Tibial artery (tissue), 4 donors: ENCODE measurements at regions not wholly inside any gene's neighbourhood (a gene's known extent, or its start where the extent isn't known, plus 50 kb on each side); places are given as distances from the start of the nearest gene placed in this dataset.
"Not testable (repeated sequence)": the region's sequence is repeated elsewhere in the genome, so short reads cannot be mapped to it uniquely, and the experiment has no call there.

Source experiments
- DNase-seq, 2 donors: peaks; one replicate each; pipeline ENCODE4 v3.0.0-alpha.2; 2019
- H3K27ac ChIP-seq, 2 donors: fragments of 200-600 bp; sonication (generic) in 1 of 2; 1 replicate in 1 of 2; 2 replicates in 1 of 2; pipeline ENCODE4 v1.5.1; 2018 to 2019; ENCODE audit warnings: mild to moderate bottlenecking in 1 of 2
- H3K27me3 ChIP-seq, 2 donors: fragments of 200-600 bp; sonication (generic) in 1 of 2; one replicate each; pipeline versions ENCODE4 v1.5.1 to v1.6.0; 2016 to 2019
- H3K36me3 ChIP-seq, 3 donors: fragments of 200-600 bp; sonication (generic) in 2 of 3; one replicate each; pipeline ENCODE4 v1.5.1; 2016 to 2019; ENCODE audit warnings: mild to moderate bottlenecking in 2 of 3
- H3K4me1 ChIP-seq, 4 donors: fragments of 200-600 bp; sonication (generic) in 2 of 4; 1 replicate in 3 of 4; 2 replicates in 1 of 4; pipeline ENCODE4 v1.5.1; 2016 to 2019
- H3K4me3 ChIP-seq, 2 donors: fragments of 200-600 bp; sonication (generic) in 1 of 2; 1 replicate in 1 of 2; 2 replicates in 1 of 2; pipeline ENCODE4 v1.5.1; 2018 to 2019; ENCODE audit warnings: mild to moderate bottlenecking in 2 of 2
- H3K9me3 ChIP-seq, 3 donors: fragments of 200-600 bp; sonication (generic) in 1 of 3; one replicate each; pipeline ENCODE4 v1.5.1; 2016 to 2019
- intact Hi-C: fragments of 100-400 bp; cut with DNase I; formaldehyde crosslinking; loops from one replicate; pipeline ENCODE4 v1.15.0; 2023; ENCODE audit warnings: low total_unique reads
- TF ChIP-seq, protein P1 (sequence below), 2 experiments: fragments of 200-600 bp in 1 of 2; fragments of 450-650 bp in 1 of 2; IDR thresholded peaks; one replicate each; pipeline ENCODE4 v1.5.1; 2017 to 2019; ENCODE audit warnings: antibody characterized with exemption in 2 of 2, mild to moderate bottlenecking in 1 of 2, moderate library complexity in 1 of 2

DNA sequence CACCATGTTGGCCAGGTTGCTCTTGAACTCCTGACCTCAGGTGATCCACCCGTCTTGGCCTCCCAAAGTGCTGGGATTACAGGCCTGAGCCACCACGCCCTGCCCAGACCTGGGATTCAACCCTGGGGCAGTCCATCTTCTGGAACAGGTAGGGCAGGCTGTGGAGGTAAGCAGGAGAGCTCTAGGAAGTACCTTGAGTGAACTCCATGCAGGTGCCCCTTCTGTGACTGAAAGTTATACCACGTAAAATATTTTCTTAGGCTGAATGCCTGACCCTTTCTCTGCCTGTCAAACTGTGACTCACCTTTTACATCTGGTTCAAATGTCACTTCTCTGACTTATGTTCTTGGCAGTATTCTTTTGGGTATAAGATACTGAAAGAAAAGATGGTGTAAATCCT lies 86.7 kb upstream of the ELAC2 start:
- TF ChIP-seq, protein P1, sequence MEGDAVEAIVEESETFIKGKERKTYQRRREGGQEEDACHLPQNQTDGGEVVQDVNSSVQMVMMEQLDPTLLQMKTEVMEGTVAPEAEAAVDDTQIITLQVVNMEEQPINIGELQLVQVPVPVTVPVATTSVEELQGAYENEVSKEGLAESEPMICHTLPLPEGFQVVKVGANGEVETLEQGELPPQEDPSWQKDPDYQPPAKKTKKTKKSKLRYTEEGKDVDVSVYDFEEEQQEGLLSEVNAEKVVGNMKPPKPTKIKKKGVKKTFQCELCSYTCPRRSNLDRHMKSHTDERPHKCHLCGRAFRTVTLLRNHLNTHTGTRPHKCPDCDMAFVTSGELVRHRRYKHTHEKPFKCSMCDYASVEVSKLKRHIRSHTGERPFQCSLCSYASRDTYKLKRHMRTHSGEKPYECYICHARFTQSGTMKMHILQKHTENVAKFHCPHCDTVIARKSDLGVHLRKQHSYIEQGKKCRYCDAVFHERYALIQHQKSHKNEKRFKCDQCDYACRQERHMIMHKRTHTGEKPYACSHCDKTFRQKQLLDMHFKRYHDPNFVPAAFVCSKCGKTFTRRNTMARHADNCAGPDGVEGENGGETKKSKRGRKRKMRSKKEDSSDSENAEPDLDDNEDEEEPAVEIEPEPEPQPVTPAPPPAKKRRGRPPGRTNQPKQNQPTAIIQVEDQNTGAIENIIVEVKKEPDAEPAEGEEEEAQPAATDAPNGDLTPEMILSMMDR (IDR thresholded peaks at IDR 0.05) = no peak
- no peak overlapping the region for H3K4me3 ChIP-seq
- no peaks in the 10 kb centered on the region for H3K9me3 ChIP-seq
- H3K27me3 ChIP-seq = no peaks in the 10 kb centered on the region
- intact Hi-C loops = no loop called here
- no peak for DNase-seq
- no peaks in the 10 kb centered on the region for H3K4me1 ChIP-seq
- no peaks in the 10 kb centered on the region for H3K36me3 ChIP-seq
- H3K27ac ChIP-seq = no peak overlapping the region

DNA sequence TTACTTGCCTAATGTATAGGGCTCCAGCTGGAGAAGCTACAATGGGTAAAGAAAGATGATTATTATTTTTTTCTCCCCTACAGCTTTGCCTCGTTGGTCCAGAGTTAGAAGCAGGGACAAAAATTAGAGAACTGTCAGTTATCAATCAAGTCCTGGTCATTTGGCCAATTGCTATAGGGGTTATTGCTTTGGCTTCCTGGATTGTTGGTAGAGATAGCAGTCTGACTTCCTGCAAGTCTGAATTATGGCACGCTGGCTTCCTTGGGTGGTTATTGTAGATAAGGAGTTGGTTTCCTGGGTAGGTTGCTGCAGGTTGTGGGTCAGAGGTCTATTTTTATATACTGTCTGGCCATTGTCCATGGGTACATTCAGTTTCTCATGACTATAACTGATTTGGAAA lies 84.7 kb upstream of the ELAC2 start:
- TF ChIP-seq, protein P1 (IDR thresholded peaks at IDR 0.05) = no peak
- Histone ChIP-seq H3K4me3 (no peak overlapping the region), H3K27me3 (no peaks in the 10 kb centered on the region), H3K4me1 (no peaks in the 10 kb centered on the region), H3K36me3 (no peaks in the 10 kb centered on the region), H3K9me3 (no peaks in the 10 kb centered on the region), H3K27ac (no peak overlapping the region)
- intact Hi-C loops = no loop called here
- no peak for DNase-seq

DNA sequence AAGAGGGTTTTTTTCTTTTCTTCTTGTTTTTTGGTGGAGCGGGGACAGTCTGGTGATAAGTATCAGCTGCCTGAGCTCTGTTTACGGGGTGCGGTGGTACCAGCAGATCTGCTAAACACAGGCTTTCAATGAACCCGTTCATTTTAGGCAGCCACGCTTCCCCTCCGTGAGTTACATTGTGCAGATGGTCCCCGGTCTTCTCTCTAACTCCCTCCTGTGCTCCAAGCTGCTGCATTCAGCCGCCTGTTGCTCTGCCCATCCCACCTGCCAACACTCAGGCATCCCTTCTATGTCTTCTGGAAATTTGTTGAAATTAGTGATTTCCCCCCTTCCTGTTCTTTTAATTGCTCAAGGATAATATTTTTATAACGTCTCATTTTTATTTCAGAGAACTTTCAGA lies 82.1 kb upstream of the ELAC2 start:
- no peak for DNase-seq
- intact Hi-C loops = no loop called here
- H3K27ac ChIP-seq = no peak overlapping the region
- H3K4me1 ChIP-seq = no peaks in the 10 kb centered on the region
- H3K36me3 ChIP-seq = no peaks in the 10 kb centered on the region
- H3K9me3 ChIP-seq = no peaks in the 10 kb centered on the region
- TF ChIP-seq, protein P1 (IDR thresholded peaks at IDR 0.05) = no peak
- H3K27me3 ChIP-seq = no peaks in the 10 kb centered on the region
- H3K4me3 ChIP-seq = no peak overlapping the region

DNA sequence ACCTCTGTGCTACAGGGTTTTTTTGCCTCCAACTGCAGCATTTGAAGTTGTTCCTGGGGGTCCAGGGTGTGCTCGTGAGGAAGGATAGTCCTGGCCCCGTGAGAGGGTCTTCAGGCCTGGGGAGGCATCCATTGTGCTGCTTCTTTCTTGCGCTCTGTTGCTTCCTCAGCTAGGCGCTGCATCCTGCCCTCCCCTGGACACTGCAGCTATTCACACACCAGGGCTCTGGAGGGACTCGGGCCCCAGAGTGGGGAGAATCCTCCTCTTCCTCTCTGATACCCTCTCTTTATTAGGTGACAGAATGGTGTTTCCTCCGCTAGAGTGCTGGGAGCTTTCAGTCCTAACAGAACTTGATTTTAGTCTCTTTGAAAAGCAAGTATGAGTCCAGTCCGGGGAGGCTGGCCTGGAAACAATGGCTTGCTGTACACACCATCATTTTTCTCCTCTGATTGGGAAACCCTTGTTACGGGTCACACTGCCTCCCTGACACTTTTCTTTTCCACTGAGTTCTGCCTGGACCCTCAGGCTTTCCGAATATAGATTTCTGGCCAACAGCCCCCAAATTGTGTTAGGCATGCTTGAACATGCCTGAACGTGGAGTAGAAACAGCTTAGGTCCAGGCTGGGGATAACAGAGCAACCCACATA lies 81.4 kb upstream of the ELAC2 start:
- no peak overlapping the region for H3K27ac ChIP-seq
- no peak for DNase-seq
- TF ChIP-seq, protein P1 (IDR thresholded peaks at IDR 0.05) = no peak

DNA sequence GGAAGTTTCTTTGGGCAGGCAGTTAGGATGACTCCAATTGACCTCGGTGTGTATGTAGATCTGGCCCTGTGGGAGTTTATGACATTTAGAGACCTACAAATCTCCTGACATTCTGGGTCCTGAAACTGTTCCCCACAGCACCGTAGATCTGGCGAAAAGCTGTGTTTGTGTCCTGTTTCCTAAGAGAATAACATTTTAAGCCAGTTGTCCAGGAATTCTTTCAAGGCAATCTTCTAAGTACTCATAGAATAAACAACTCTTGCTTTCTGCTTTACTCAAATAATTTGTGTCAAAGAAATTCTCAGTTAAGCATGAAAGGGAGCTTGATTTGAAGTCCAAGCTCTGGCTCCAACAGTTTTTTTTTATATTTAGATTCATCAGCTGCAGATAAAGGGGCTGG lies 78.5 kb upstream of the ELAC2 start:
- TF ChIP-seq, protein P1 (IDR thresholded peaks at IDR 0.05) = no peak
- no peaks in the 10 kb centered on the region for H3K36me3 ChIP-seq
- no peaks in the 10 kb centered on the region for H3K27me3 ChIP-seq
- no peak overlapping the region for H3K27ac ChIP-seq
- H3K4me1 ChIP-seq = no peaks in the 10 kb centered on the region
- DNase-seq = no peak
- intact Hi-C loops = no loop called here
- no peak overlapping the region for H3K4me3 ChIP-seq
- H3K9me3 ChIP-seq = no peaks in the 10 kb centered on the region

More for the DNA sequence above, 81.4 kb upstream of the ELAC2 start:
- H3K4me3 ChIP-seq = no peak overlapping the region
- intact Hi-C loops = no loop called here
- H3K9me3 ChIP-seq = no peaks in the 10 kb centered on the region
- H3K4me1 ChIP-seq = no peaks in the 10 kb centered on the region
- H3K36me3 ChIP-seq = no peaks in the 10 kb centered on the region
- no peaks in the 10 kb centered on the region for H3K27me3 ChIP-seq

DNA sequence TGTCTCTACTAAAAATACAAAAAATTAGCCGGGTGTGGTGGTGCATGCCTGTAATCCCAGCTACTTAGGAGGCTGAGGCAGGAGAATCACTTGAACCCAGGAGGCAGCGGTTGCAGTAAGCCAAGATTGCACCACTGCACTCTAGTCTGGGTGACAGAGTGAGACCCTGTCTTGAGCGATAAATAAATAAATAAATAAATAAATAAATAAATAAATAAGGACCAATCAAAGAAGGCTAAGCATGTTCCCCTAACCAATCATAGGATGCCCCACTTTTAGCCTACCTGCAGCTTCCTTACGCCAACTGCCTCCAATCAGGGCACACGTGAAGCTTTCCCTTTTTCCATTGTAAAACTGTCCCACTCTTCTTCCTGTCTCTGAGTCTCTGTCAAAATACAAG lies 74.2 kb upstream of the ELAC2 start:
- H3K27ac ChIP-seq, H3K9me3 ChIP-seq, H3K4me3 ChIP-seq, intact Hi-C loops, H3K36me3 ChIP-seq, DNase-seq, H3K27me3 ChIP-seq: not testable (repeated sequence)
- peaks cover 0 to 15% (median 4%) of the 10 kb centered on the region in 4 donors for H3K4me1 ChIP-seq
